H1 (cell line): ENCODE measurements at regions not wholly inside any gene's neighbourhood (a gene's known extent, or its start where the extent isn't known, plus 50 kb on each side); places are given as distances from the start of the nearest gene placed in this dataset.

Experiments used
- CTCF ChIA-PET: fragments of 300-600 bp; sonication (Branson Sonifier 250); formaldehyde crosslinking; loops from one replicate; lab custom pipeline; 2021; ENCODE audit not compliant: partially characterized antibody; lab: Charles Lee
- POLR2A ChIA-PET: fragments of 300-600 bp; sonication (Branson Sonifier 250); formaldehyde crosslinking; loops from one replicate; lab custom pipeline; 2021; ENCODE audit warnings: inconsistent platforms; ENCODE audit not compliant: partially characterized antibody; lab: Charles Lee
- DNase-seq, 2 experiments: peaks; one replicate each; pipeline versions ENCODE4 v3.0.0 to v3.0.0-alpha.2; 2010 to 2022; ENCODE audit warnings: low spot score in 2 of 2, low read depth in 1 of 2, mixed read lengths in 1 of 2
- FAIRE-seq: peaks from 2 replicates; lab custom pipeline; 2011; peaks lifted over from hg19 to GRCh38; lab: Jason Lieb, UNC
- H2AFZ ChIP-seq: 2 replicates; pipeline ENCODE4 v1.8.1; 2012; ENCODE audit warnings: low read length, inconsistent platforms
- H2AK5ac ChIP-seq: 2 replicates; pipeline ENCODE4 v1.6.1; 2013; ENCODE audit warnings: low read depth, low read length
- H2BK120ac ChIP-seq: replicated peaks from 2 replicates; pipeline ENCODE3; 2013; ENCODE audit warnings: low read depth, low read length, inconsistent platforms
- H2BK12ac ChIP-seq: 2 replicates; pipeline ENCODE4 v1.6.1; 2013; ENCODE audit warnings: low read depth, low read length
- H2BK15ac ChIP-seq: 2 replicates; pipeline ENCODE4 v1.6.1; 2013; ENCODE audit warnings: low read length
- H2BK20ac ChIP-seq: 2 replicates; pipeline ENCODE4 v1.6.1; 2013; ENCODE audit warnings: low read length
- H2BK5ac ChIP-seq: 2 replicates; pipeline ENCODE4 v1.6.1; 2013; ENCODE audit warnings: low read depth, low read length
- H3K14ac ChIP-seq: 2 replicates; pipeline ENCODE4 v1.6.1; 2013; ENCODE audit warnings: inconsistent platforms; ENCODE audit not compliant: insufficient read length
- H3K18ac ChIP-seq: 2 replicates; pipeline ENCODE4 v1.6.1; 2013; ENCODE audit warnings: low read length; ENCODE audit errors: extremely low read depth
- H3K23ac ChIP-seq: 2 replicates; pipeline ENCODE4 v1.6.1; 2013; ENCODE audit warnings: inconsistent platforms; ENCODE audit not compliant: insufficient read length
- H3K23me2 ChIP-seq: 2 replicates; pipeline ENCODE4 v1.6.1; 2013; ENCODE audit warnings: low read depth, low read length
- H3K27ac ChIP-seq: 2 replicates; pipeline ENCODE4 v1.6.1; 2011; ENCODE audit warnings: low read depth, low read length, inconsistent platforms
- H3K27me3 ChIP-seq, 4 experiments: replicated peaks in 1 of 4; 1 replicate in 1 of 4; 2 replicates in 3 of 4; pipeline versions ENCODE4 v1.6.1 to v1.8.1; 2011 to 2013; ENCODE audit warnings: low read length in 3 of 4, mild to moderate bottlenecking in 3 of 4, inconsistent platforms in 2 of 4, mixed read lengths in 2 of 4, moderate library complexity in 1 of 4; ENCODE audit not compliant: control insufficient read depth in 3 of 4, insufficient read depth in 3 of 4; ENCODE audit errors: extremely low read depth in 1 of 4
- H3K36me3 ChIP-seq, 4 experiments: 2 replicates each; pipeline versions ENCODE4 v1.6.1 to v1.8.1; 2011 to 2013; ENCODE audit warnings: mild to moderate bottlenecking in 4 of 4, low read length in 3 of 4, moderate library complexity in 2 of 4, control low read depth in 1 of 4, inconsistent platforms in 1 of 4; ENCODE audit not compliant: insufficient read depth in 4 of 4, control insufficient read depth in 2 of 4
- H3K4ac ChIP-seq: replicated peaks from 2 replicates; pipeline ENCODE3; 2013; ENCODE audit warnings: low read length, low read depth, mixed read lengths, inconsistent platforms; ENCODE audit not compliant: insufficient read length
- H3K4me1 ChIP-seq, 4 experiments: replicated peaks in 1 of 4; 1 replicate in 1 of 4; 2 replicates in 3 of 4; pipeline versions ENCODE4 v1.6.1 to v1.8.1; 2011 to 2013; ENCODE audit warnings: low read length in 3 of 4, inconsistent platforms in 2 of 4, mixed read lengths in 1 of 4; ENCODE audit not compliant: insufficient read depth in 4 of 4, control insufficient read depth in 3 of 4
- H3K4me2 ChIP-seq, 2 experiments: 2 replicates each; pipeline versions ENCODE4 v1.6.1 to v1.8.1; 2011 to 2013; ENCODE audit warnings: low read depth in 2 of 2, low read length in 2 of 2, control low read depth in 1 of 2, inconsistent platforms in 1 of 2, mild to moderate bottlenecking in 1 of 2; ENCODE audit not compliant: insufficient read depth in 1 of 2
- H3K4me3 ChIP-seq, 4 experiments: fragments of 200-600, 300-600 bp in 1 of 4; sonication (generic), shearing (Covaris generic), sonication (Bioruptor Twin) in 1 of 4; 2 replicates each; pipeline versions ENCODE4 v1.5.1 to v1.8.1; 2011 to 2016; ENCODE audit warnings: low read length in 4 of 4, low read depth in 3 of 4, control low read depth in 2 of 4, inconsistent platforms in 2 of 4, mild to moderate bottlenecking in 2 of 4, mixed read lengths in 1 of 4, moderate library complexity in 1 of 4; ENCODE audit not compliant: insufficient read depth in 2 of 4; ENCODE audit errors: extremely low read depth in 1 of 4
- H3K56ac ChIP-seq: replicated peaks from 2 replicates; pipeline ENCODE3; 2013; ENCODE audit warnings: low read depth, mild to moderate bottlenecking, mixed read lengths, low read length, inconsistent platforms; ENCODE audit not compliant: insufficient read length
- H3K79me1 ChIP-seq: 2 replicates; pipeline ENCODE4 v1.6.1; 2013; ENCODE audit warnings: low read depth, low read length, control low read depth
- H3K79me2 ChIP-seq, 2 experiments: 2 replicates each; pipeline versions ENCODE4 v1.6.1 to v1.8.1; 2012 to 2013; ENCODE audit warnings: low read length in 2 of 2, mild to moderate bottlenecking in 2 of 2, inconsistent platforms in 1 of 2; ENCODE audit not compliant: insufficient read depth in 2 of 2, control insufficient read depth in 1 of 2
- H3K9ac ChIP-seq, 4 experiments: replicated peaks in 1 of 4; 1 replicate in 1 of 4; 2 replicates in 3 of 4; pipeline versions ENCODE4 v1.6.1 to v1.8.1; 2011 to 2013; ENCODE audit warnings: low read depth in 3 of 4, low read length in 3 of 4, control low read depth in 2 of 4, mild to moderate bottlenecking in 2 of 4, moderate library complexity in 2 of 4, inconsistent platforms in 1 of 4; ENCODE audit errors: extremely low read depth in 1 of 4
- H3K9me3 ChIP-seq, 2 experiments: 2 replicates each; pipeline versions ENCODE4 v1.6.1 to v1.8.1; 2012 to 2013; ENCODE audit warnings: mild to moderate bottlenecking in 2 of 2, moderate library complexity in 2 of 2, control low read depth in 1 of 2, inconsistent platforms in 1 of 2, low read depth in 1 of 2, low read length in 1 of 2, mixed read lengths in 1 of 2; ENCODE audit not compliant: insufficient read depth in 2 of 2
- H4K20me1 ChIP-seq, 2 experiments: replicated peaks in 1 of 2; 2 replicates each; pipeline versions ENCODE3 to v1.8.1; 2011 to 2013; ENCODE audit warnings: inconsistent platforms in 2 of 2, low read length in 2 of 2, mild to moderate bottlenecking in 1 of 2; ENCODE audit not compliant: insufficient read depth in 2 of 2, control insufficient read depth in 1 of 2
- H4K5ac ChIP-seq: 2 replicates; pipeline ENCODE4 v1.6.1; 2013; ENCODE audit warnings: low read length, low read depth, mixed read lengths, inconsistent platforms; ENCODE audit not compliant: insufficient read length
- H4K8ac ChIP-seq: 2 replicates; pipeline ENCODE4 v1.8.0; 2013; ENCODE audit warnings: mild to moderate bottlenecking, moderate library complexity, low read length, inconsistent platforms; ENCODE audit not compliant: insufficient read depth; ENCODE audit errors: extremely low read depth
- H4K91ac ChIP-seq: replicated peaks from 2 replicates; pipeline ENCODE3; 2013; ENCODE audit warnings: low read length, mixed read lengths, inconsistent platforms; ENCODE audit not compliant: insufficient read length
- CBX5 ChIP-seq: fragments of 300-800, 300-1000 bp; sonication (generic); IDR thresholded peaks from 2 replicates; pipeline ENCODE4 v1.7.1; 2016; ENCODE audit warnings: antibody characterized with exemption, low read length, low read depth
- MAFK ChIP-seq: IDR thresholded peaks from 2 replicates; pipeline ENCODE4 v1.6.1; 2012; ENCODE audit warnings: low read depth, mild to moderate bottlenecking, improper control_type of control experiment, low read length
- WGBS, 2 experiments: shearing (Covaris generic) in 1 of 2; methylation state at CpG; one replicate each; pipeline versions ENCODE4 v1.1.6 to v1.1.7; 2013 to 2015; ENCODE audit warnings: low lambda C conversion rate in 2 of 2, mixed read lengths in 2 of 2, inconsistent platforms in 1 of 2, low coverage in 1 of 2, missing lambda C conversion rate in 1 of 2; ENCODE audit not compliant: insufficient replicate concordance in 2 of 2, insufficient coverage in 1 of 2, insufficient read length in 1 of 2; ENCODE audit errors: extremely low coverage in 1 of 2, missing lambda C conversion rate in 1 of 2; 5-methylcytosine and 5-hydroxymethylcytosine counted together

DNA sequence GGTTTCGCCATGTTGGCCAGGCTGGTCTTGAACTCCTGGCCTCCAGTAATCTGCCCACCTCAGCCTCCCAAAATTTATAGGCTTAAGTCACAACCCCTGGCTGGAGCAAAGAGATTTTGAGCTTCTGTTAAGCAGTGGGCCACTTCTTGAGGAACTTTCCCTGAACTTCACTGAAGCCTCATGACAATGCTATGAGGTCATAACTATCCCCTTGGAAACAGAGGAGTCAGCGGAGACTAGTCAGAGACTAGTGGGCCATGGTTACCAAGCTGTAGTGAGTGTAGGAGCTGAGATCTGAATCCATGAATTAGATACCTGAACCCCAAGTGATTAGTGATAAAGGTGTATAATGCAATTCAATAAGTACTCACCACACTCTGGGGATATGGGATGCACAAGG, 145.1 kb upstream of the MSX1 start:
- H2BK15ac ChIP-seq: no peak overlapping the region
- H3K4me3 ChIP-seq: no peak overlapping the region
- H4K91ac ChIP-seq: no peak overlapping the region
- H3K23me2 ChIP-seq: no peaks in the 10 kb centered on the region
- no peak overlapping the region for H3K9ac ChIP-seq
- no peak overlapping the region for H2BK12ac ChIP-seq
- H4K20me1 ChIP-seq: peaks cover 2 to 3% of the 10 kb centered on the region in 2 experiments
- H3K36me3 ChIP-seq: no peaks in the 10 kb centered on the region
- H3K56ac ChIP-seq: no peak overlapping the region
- peaks cover 0 to 3% (median 2%) of the 10 kb centered on the region in 4 experiments; a peak in 3 of 7 replicates for H3K27me3 ChIP-seq
- no peak overlapping the region for H2AK5ac ChIP-seq
- FAIRE-seq (no peak), DNase-seq (no peak)
- no peak overlapping the region for H3K18ac ChIP-seq
- H2BK20ac ChIP-seq: no peak overlapping the region
- H3K27ac ChIP-seq: no peak overlapping the region
- no peak overlapping the region for H3K14ac ChIP-seq
- peaks cover 0 to 6% (median 3%) of the 10 kb centered on the region in 4 experiments; a peak in 4 of 7 replicates for H3K4me1 ChIP-seq
- H3K4ac ChIP-seq: no peak overlapping the region
- no peak overlapping the region for H3K23ac ChIP-seq
- H2BK5ac ChIP-seq: no peak overlapping the region
- no peak overlapping the region for H2BK120ac ChIP-seq
- no peaks in the 10 kb centered on the region for H3K79me1 ChIP-seq
- no peak overlapping the region for H2AFZ ChIP-seq
- no peaks in the 10 kb centered on the region for H3K9me3 ChIP-seq
- TF ChIP-seq MAFK (no peak), CBX5 (no peak)
- TF ChIP-seq, all 59 proteins: peak for 0
- ChIA-PET CTCF (interaction anchor here (1.1 to 1.5 kb wide), 2 partner anchors 12 to 20 kb away, joined by 3 to 6 read pairs; no protein-coding TSS in a partner anchor), POLR2A (no interaction called here)
- H3K4me2 ChIP-seq: no peak overlapping the region
- H4K5ac ChIP-seq: no peak overlapping the region
- no peak overlapping the region for H4K8ac ChIP-seq
- WGBS, 2 experiments: 75% methylated on average over 2 of the region's 2 CpGs; no CpG with 5 or more reads in 1 of the 2 experiments
- no peaks in the 10 kb centered on the region for H3K79me2 ChIP-seq
